NT2/D1 (cell line): ENCODE measurements at regions not wholly inside any gene's neighbourhood (a gene's known extent, or its start where the extent isn't known, plus 50 kb on each side); places are given as distances from the start of the nearest gene placed in this dataset.

Experiments
- SUZ12 ChIP-seq: IDR thresholded peaks from 2 replicates; pipeline ENCODE4 v1.6.1; 2011; ENCODE audit not compliant: insufficient read length, insufficient read depth; ENCODE audit errors: extremely low read depth
- ZNF274 ChIP-seq: IDR thresholded peaks from 2 replicates; pipeline ENCODE4 v1.6.1; 2011; ENCODE audit warnings: mild to moderate bottlenecking, low read depth, low read length

GRCh38 chr12:125852679-125853078, 787.4 kb downstream of the AACS start:
- TF ChIP-seq SUZ12, result no peak
- no peak for TF ChIP-seq ZNF274
